Vagina (tissue), 2 donors: ENCODE measurements at regions not wholly inside any gene's neighbourhood (a gene's known extent, or its start where the extent isn't known, plus 50 kb on each side); places are given as distances from the start of the nearest gene placed in this dataset.
"Not testable (repeated sequence)": the region's sequence is repeated elsewhere in the genome, so short reads cannot be mapped to it uniquely, and the experiment has no call there.

Experiments
- DNase-seq, 2 donors: peaks; one replicate each; pipeline ENCODE4 v3.0.0-alpha.2; 2017; ENCODE audit errors: extremely low spot score in 2 of 2
- H3K27ac ChIP-seq: fragments of 200-600 bp; sonication (generic); one replicate; pipeline ENCODE4 v1.5.1; 2019
- H3K27me3 ChIP-seq: fragments of 200-600 bp; sonication (generic); one replicate; pipeline ENCODE4 v1.5.1; 2019
- H3K36me3 ChIP-seq, 2 donors: fragments of 200-600 bp; sonication (generic); one replicate each; pipeline ENCODE4 v1.5.1; 2017 to 2019
- H3K4me1 ChIP-seq: fragments of 200-600 bp; sonication (generic); one replicate; pipeline ENCODE4 v1.5.1; 2019
- H3K4me3 ChIP-seq, 2 donors: fragments of 200-600 bp; sonication (generic); 1 replicate in 1 of 2; 2 replicates in 1 of 2; pipeline ENCODE4 v1.5.1; 2016 to 2019
- H3K9me3 ChIP-seq: fragments of 200-600 bp; sonication (generic); one replicate; pipeline ENCODE4 v1.5.1; 2019
- CTCF ChIP-seq, 3 experiments: fragments of 450-650 bp in 2 of 3; fragments of 200-600 bp in 1 of 3; sonication (generic) in 1 of 3; IDR thresholded peaks; one replicate each; pipeline ENCODE4 v1.5.1; 2017 to 2019; ENCODE audit warnings: antibody characterized with exemption in 3 of 3, mild to moderate bottlenecking in 2 of 3, moderate library complexity in 2 of 3
- POLR2A ChIP-seq, 2 donors: fragments of 450-650 bp; IDR thresholded peaks; one replicate each; pipeline ENCODE4 v1.6.1; 2017; ENCODE audit warnings: antibody characterized with exemption in 2 of 2, mild to moderate bottlenecking in 2 of 2, moderate library complexity in 2 of 2
- POLR2AphosphoS5 ChIP-seq, 2 donors: sonication (generic); formaldehyde crosslinking; IDR thresholded peaks; one replicate each; pipeline ENCODE4 v1.9.0; 2017; ENCODE audit warnings: antibody characterized with exemption in 2 of 2, mild to moderate bottlenecking in 2 of 2, low read depth in 1 of 2; ENCODE audit not compliant: insufficient read depth in 1 of 2
- intact Hi-C: fragments of 100-400 bp; cut with DNase I; formaldehyde crosslinking; loops from one replicate; pipeline ENCODE4 v1.15.1; 2023

- intact Hi-C loops, result no loop called here
- H3K9me3 ChIP-seq, result no peaks in the 10 kb centered on the region
- TF ChIP-seq CTCF (IDR thresholded peaks at IDR 0.05), result no peak
- TF ChIP-seq POLR2AphosphoS5 (IDR thresholded peaks at IDR 0.05; ENCODE audit: insufficient read depth in 1 of 2, low read depth in 1 of 2), result no peak
- TF ChIP-seq POLR2A (IDR thresholded peaks at IDR 0.05), result no peak
- no peak overlapping the region for H3K27ac ChIP-seq
- no peaks in the 10 kb centered on the region for H3K36me3 ChIP-seq
- H3K27me3 ChIP-seq, result no peaks in the 10 kb centered on the region
- no peak for DNase-seq
- no peak overlapping the region for H3K4me3 ChIP-seq
- H3K4me1 ChIP-seq, result no peaks in the 10 kb centered on the region
Observed at GRCh38 chr3:83218383-83219200, 1457.1 kb upstream of the GBE1 start.

- H3K27me3 ChIP-seq, H3K9me3 ChIP-seq, H3K4me1 ChIP-seq, H3K4me3 ChIP-seq, H3K36me3 ChIP-seq, DNase-seq, H3K27ac ChIP-seq, intact Hi-C loops: not testable (repeated sequence)
Observed at GRCh38 chr3:83217595-83218118, 1456.2 kb upstream of the GBE1 start.

- Histone ChIP-seq H3K9me3 (no peaks in the 10 kb centered on the region), H3K36me3 (no peaks in the 10 kb centered on the region), H3K27ac (no peak overlapping the region), H3K4me1 (no peaks in the 10 kb centered on the region), H3K27me3 (no peaks in the 10 kb centered on the region), H3K4me3 (no peak overlapping the region)
- intact Hi-C loops, result no loop called here
- no peak for TF ChIP-seq CTCF (IDR thresholded peaks at IDR 0.05)
- TF ChIP-seq POLR2A (IDR thresholded peaks at IDR 0.05), result no peak
- no peak for TF ChIP-seq POLR2AphosphoS5 (IDR thresholded peaks at IDR 0.05; ENCODE audit: insufficient read depth in 1 of 2, low read depth in 1 of 2)
- DNase-seq, result no peak
Observed at GRCh38 chr3:83216919-83217594, 1455.6 kb upstream of the GBE1 start.

- no peaks in the 10 kb centered on the region for H3K9me3 ChIP-seq
- no peaks in the 10 kb centered on the region for H3K27me3 ChIP-seq
- intact Hi-C loops, result no loop called here
- H3K27ac ChIP-seq, result no peak overlapping the region
- TF ChIP-seq POLR2A (IDR thresholded peaks at IDR 0.05), result no peak
- TF ChIP-seq CTCF (IDR thresholded peaks at IDR 0.05), result no peak
- TF ChIP-seq POLR2AphosphoS5 (IDR thresholded peaks at IDR 0.05; ENCODE audit: insufficient read depth in 1 of 2, low read depth in 1 of 2), result no peak
- H3K4me3 ChIP-seq, result no peak overlapping the region
- H3K4me1 ChIP-seq, result no peaks in the 10 kb centered on the region
- DNase-seq, result no peak
- no peaks in the 10 kb centered on the region for H3K36me3 ChIP-seq
Observed at GRCh38 chr3:83195243-83195642, 1433.8 kb upstream of the GBE1 start.

GRCh38 chr3:83193526-83193925 is 1432.1 kb upstream of the GBE1 start:
- intact Hi-C loops, result no loop called here
- H3K4me1 ChIP-seq, result no peaks in the 10 kb centered on the region
- H3K4me3 ChIP-seq, result no peak overlapping the region
- no peak for DNase-seq
- H3K27ac ChIP-seq, result no peak overlapping the region
- H3K9me3 ChIP-seq, result no peaks in the 10 kb centered on the region
- no peaks in the 10 kb centered on the region for H3K27me3 ChIP-seq
- TF ChIP-seq CTCF (IDR thresholded peaks at IDR 0.05) (no peak), POLR2A (IDR thresholded peaks at IDR 0.05) (no peak), POLR2AphosphoS5 (IDR thresholded peaks at IDR 0.05; ENCODE audit: insufficient read depth in 1 of 2, low read depth in 1 of 2) (no peak)
- no peaks in the 10 kb centered on the region for H3K36me3 ChIP-seq
